ENCODE measurements at regions not wholly inside any gene's neighbourhood (a gene's known extent, or its start where the extent isn't known, plus 50 kb on each side); places are given as distances from the start of the nearest gene placed in this dataset.

DNA sequence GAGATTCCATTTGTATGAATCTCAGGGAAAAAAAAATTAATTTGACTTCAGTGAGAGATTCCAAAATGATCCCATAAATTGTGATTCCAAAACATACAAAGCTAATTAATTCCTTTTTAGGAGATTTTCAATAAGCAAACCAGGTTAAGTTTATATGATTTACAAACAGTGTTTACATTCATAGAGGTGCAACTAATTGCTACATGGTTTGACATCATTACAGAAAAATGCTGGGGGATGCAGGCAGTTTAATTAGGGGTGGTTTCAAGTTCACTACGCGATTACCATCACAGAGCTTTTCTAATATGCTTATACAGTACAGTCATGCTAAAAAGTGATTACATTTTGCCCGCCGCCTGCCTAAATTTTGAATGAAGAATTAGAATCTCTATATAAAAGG, 143.2 kb upstream of the MGMT start:
- DNase-seq (ENCODE audit: low read depth): no peak

DNA sequence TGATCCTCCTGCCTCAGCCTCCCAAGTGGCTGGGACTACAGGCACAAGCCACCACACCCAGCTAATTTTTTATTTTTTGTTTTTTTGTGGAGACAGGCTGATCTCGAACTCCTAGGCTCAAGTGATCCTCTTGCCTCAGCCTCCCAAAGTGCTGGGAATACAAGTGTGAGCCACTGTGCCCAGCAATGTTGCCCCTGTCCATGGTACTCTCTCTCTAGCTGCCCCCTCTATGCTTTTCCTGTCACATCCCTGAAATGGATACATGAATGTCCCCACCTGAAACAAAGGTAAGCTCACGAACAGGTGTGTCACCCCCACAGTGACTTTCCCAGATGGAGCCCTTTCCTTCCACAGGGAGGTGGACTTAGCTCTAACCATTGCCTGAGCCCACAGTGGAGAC, 141.1 kb upstream of the MGMT start:
- no peak for DNase-seq (ENCODE audit: low read depth)

DNA sequence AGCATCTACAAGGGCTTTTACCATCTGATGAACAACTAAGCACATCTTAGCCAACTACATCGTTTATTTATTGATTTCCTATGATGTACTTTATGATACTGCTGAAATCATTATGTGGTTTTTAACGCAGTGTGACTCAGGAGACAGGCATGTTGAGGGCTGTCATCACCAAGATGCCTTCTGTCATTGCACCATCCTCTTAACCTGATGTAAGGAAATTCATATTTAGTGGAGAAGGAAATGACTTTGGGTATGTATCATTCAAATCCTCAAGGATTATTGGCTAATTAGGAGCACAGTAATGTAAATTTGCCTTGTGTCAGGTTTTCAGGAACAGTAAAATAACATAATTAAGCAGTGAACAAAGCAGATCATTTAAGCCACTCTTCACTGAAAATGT, 138.5 kb upstream of the MGMT start:
- DNase-seq (ENCODE audit: low read depth): no peak

DNA sequence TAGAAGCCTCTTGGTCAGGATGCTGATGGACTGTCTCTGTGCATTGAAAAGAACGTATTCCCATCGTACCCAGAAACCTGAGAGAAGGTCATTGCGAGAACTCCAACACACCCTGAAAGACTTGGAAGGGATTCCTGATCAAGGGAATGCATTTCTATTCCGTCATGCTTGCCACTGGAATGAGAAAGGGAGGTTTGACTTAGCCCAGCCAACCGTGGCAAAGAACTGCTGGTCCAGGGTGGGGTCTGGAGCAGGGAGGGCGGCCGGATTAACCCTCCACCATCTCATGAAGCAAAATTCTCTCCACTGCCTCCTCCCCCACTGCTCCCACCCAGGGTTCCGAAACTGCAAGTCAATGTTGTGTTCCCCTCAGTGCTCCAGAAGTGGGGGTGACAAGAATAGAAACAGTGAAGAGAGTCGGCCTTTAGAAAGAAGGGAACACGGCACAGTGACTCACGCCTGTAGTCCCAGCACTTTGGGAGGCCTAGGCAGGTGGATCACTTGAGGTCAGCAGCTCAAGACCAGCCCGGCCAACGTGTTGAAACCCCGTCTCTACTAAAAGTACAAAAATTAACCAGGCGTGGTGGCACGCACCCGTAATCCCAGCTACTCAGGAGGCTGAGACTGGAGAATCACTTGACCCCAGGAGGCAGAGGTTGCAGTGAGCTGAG, 137.5 kb upstream of the MGMT start:
- DNase-seq (ENCODE audit: low read depth): no peak

DNA sequence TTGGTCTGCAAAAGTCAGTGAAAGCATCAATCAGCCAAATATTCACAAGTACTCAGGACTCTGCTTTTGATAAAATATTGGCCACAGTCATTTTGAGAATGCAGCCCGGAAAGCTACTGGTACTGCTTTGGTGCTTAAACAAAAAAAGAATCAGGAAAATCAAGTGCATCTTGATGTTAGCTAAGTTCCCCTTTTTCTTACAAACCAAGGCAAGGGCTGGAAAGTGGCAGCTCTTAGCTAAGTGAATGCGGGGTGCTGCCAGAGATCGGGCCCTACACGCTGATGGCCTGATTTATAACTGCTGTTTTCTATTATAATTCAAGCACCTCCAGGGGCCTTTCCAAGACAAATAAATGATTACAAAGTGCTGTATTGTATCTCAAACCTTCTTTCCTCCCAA, 136.8 kb upstream of the MGMT start:
- DNase-seq (ENCODE audit: low read depth): no peak

DNA sequence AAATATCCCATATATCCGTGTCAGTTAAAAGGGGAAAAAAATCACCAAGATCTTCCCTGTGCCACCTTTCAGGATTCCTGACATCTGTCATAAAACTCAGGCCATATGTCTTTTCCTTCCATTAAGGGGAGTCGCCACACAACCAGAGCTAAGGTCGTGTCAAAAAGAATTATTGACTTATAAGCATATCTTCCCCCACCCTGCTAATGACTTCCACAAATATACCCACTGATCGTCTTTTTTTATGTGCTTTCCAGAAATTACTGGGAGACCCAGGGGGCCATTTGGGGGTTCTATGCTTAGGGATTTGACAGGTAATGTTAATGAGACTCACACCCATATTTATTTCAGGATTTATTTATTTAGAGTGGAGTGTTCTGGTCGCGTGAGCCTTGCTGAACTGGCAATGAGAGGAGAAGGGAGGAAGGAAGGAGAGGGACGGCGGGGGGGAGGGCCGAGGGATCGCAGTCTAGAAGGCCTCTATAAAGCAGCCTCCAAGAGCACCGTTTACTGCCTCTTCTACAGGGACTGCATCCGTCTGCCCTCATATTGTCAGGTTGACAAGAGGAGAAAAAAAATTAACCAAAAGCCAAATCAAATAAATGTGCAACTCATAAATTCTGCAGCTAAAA, 135.7 kb upstream of the MGMT start:
- DNase-seq (ENCODE audit: low read depth): no peak

DNA sequence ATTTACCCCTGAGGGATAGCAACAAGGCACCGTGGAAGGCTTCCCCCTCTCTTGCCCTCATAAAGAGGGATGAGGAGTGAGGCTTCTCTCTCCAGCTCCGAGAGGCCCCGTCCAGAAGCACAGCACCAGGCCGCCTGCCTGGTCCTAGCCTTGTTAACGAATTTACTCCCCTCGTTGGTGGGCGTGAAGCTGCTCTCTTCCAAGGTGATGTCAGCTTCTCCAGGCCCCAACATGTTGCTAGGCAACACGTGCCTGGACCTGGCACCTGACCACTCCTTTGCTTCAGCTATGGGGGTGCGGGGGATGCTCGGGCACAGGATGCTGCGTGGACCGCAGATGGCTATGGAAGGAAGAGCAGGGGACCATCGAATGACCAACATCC, 135.2 kb upstream of the MGMT start:
- DNase-seq (ENCODE audit: low read depth): no peak

DNA sequence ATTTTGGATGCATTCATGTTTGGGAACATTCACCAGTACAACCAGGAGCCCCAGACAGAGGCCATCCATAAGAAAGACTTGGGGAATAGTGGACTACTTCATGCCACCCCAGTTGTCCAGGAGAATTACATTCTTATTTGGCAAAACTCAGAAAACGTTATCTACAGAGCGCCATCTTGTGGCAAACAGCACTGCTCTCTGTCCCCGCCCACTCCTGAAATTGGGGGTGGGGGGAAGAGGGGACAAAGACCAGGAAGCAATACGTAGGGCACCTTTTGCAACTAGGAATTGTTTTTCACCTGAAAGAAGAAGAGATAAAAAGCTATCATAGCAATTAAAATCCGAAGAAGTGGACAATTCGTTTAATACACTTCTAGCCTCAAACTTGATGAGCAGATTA, 134.6 kb upstream of the MGMT start:
- peak; percentile 3 for DNase-seq (ENCODE audit: low read depth)

DNA sequence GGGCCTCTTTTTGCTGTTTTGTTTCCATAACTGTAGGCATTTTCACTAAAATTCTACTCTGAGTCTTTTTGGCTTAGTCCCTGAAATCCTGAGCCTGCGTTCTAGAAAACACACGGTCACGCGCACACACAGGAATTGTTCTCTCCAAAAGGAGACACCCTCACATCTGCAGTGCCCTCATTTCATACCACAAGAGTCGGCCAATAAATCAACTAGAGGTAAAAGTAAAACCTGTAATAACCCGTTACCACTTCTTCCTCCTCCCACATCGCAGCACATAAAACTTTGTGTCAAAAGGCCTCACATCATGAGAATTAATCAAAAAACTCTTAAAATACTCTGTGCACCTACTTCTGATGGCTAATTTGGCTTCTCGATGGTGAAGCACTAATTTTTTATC, 133.3 kb upstream of the MGMT start:
- no peak for DNase-seq (ENCODE audit: low read depth)

DNA sequence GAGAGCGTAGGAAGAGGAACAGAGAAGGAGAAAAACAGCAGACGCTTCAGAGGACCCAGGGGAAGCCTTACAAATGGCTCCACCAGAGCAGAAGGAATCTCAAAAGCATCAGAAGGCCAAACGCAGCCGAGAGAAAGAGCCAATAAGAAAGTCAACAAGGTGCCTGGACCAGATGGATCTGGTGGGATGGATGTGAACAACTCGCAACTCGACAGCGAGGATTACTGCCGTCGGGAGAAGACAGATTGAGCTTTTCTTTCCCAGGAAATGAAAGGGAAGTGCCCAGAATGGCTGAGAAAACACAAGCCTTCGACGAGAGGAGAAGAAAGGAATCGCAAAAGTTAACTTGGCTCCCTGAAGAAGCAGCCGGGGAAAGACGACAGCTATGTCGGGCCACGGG, 132.8 kb upstream of the MGMT start:
- DNase-seq (ENCODE audit: low read depth): no peak

DNA sequence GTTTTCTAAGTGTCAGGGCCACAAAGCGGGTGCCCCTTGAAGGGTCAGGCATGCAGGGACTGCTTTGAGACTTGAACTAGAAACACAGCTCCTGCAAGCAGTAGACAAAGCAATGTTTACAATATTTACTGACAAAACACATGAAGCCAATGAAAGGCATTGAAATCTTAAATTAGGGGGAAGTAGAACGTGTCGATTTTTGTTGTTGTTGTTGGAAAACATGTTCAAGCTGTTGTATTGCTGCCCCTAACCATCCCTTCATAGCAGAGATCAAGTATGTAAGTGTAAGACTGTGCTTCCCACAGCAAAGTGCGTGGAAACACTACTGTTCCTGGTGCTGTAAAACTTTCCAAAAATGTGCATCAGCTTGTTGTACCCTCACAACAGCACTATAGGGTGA, 131.6 kb upstream of the MGMT start:
- no peak for DNase-seq (ENCODE audit: low read depth)

DNA sequence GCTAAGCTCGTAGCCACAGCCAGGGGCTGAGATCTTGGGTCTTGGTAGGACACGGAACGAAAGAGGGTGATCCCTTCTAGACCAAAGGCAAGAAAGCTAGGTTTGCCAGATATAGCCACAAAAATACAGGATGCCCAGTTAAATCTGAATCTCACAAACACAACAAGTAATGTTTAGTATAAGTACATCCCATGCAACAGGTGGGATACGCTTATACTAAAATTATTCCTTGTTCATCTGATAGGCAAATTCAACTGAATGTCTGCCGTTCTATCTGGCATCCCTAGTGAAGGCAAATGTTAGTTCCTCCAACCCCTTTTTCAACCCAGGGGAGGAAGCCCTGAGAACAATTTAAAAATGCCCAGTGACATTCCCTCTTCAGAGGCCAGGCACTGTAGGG, 131.1 kb upstream of the MGMT start:
- no peak for DNase-seq (ENCODE audit: low read depth)

DNA sequence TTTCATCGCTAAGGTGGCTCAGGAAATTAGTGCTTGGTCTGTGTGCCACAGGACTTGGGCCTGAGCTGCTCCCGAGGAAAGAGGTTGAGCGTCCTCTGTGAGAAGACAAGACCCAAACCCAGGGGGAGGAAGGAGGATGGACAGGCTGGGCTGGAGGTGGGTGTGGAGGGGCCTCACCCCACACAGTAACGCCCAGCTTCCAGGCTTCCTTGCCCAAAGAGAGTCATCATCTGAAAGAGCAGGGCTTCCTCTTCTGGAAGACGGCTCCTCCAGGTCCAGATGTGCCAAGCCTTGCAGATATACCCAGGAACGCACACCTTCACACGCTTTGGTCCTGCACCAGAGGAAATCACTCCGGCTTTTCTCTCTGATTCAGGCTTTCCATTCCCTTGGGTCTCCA, 127.8 kb upstream of the MGMT start:
- DNase-seq (ENCODE audit: low read depth): no peak

DNA sequence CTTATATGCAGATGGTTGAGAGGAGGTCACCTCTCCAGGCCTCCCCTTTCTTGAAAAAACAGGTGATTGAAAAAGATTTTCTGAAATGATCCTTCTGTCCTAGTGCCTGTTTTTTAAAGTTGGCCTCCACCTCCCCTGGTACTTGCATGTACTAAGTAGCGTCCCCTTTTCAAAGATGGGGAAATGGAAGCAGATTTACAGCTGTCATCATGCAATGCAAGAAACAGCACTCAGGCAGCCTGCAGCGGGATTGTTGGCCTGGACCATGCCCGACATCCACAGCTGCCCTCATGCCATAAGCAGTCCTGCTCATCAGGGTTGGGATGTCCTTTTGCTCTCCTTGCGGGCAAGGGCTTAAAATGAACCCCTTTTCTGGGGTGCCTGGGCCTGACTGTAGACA, 127.2 kb upstream of the MGMT start:
- DNase-seq (ENCODE audit: low read depth): no peak

DNA sequence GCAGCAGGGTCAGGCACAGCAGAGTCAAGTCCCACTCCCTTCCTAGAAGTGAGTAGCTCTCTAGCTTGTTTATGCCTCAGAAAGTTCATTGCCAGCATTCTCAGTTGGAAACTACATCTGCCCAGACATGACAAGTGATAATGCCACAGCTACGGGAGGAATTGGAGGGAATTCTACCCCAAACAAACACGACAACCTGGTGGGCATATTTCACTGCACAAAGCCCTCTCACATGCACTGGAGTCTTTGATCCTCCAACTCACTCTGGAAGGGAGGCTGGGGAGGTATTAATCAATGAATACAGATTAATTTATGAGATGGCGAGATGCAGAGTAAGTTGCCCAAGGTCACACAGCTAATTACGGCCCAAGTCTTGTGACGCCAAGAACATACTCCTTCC, 126.0 kb upstream of the MGMT start:
- DNase-seq (ENCODE audit: low read depth): no peak

DNA sequence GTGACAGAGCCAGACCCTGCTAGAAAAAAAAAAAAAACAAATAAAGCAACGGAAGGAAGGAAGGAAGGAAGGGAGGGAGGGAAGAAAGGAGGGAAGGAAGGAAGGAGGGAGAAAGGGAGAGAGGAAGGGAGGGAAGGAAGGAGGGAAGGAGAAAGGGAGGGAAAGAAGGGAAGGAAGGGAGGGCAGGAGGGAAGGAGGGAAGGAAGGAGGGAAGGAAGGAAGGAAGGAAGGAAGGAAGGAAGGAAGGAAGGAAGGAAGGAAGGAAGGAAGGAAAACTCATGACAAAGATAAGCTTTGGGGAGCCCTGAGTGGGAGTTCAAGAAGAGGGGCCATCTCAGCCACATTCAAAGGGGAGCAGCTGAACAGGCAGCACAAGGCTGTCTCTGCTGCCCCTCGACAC, 124.7 kb upstream of the MGMT start:
- DNase-seq (ENCODE audit: low read depth): no peak

DNA sequence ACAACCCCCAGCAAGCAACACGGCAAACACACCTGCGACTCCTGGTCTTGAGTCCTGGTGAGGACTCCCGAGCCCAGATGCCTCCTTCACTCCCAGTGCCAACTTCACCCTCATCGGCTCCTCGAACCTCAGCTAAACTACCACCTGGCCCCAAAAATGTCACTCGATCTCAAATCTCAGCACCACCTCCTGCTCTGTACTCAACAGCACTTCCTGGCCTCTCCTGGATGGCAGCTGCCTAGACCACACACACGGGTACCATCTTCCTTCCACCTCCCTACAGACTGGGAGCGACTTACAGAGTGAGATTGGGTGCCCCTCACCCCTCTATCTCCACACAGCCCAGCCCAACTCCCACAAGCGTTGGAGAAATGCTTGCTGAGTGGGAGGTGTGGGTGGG, 123.9 kb upstream of the MGMT start:
- DNase-seq (ENCODE audit: low read depth): no peak

DNA sequence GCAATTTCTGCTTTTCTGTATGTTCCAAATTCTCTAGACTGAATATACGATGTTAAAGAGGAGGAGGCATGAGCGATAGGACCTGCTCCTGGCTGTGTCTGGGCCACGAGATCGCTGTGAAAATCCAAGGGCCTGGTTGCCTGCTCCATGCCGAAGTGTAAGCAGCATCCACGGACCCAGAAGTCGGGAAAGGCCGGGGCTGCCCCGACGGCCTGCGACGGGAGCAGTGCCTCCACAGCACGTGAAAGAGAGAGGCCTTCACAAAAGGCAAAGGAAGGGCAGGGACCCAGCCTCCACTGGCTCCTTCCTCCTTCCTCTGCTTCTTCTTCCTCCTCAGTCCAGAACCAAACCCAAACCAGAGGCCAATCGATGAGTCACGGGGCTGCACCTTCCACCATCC, 122.9 kb upstream of the MGMT start:
- no peak for DNase-seq (ENCODE audit: low read depth)

DNA sequence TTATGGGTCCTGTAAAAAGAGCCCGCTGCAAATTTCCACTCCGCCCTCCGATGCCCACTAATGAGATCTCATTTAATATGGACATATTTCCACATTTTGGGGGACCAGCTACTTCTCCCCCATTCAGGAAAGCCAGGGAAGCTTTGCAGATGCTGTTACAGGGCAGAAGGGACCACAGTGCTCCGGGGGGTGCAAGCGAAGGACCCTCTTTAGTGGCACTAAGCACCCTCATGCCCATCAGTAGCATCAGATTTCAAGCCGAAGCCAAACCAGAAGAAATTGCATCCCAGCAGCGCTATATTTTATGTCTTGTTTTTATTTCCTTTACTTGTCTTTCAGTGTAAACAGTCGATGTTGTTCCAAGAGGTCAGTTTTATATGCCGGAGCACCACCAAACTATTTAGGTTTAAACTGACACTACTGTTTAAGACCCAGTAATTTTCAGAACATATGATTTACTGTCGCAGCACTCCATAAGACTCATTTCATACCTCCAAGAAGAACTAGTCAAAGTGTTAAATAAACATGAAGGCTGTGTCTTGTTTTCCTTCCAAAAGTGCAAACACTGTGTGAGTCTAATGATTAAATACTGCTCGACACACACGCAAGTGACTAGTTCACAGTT, 122.2 kb upstream of the MGMT start:
- DNase-seq (ENCODE audit: low read depth): no peak

DNA sequence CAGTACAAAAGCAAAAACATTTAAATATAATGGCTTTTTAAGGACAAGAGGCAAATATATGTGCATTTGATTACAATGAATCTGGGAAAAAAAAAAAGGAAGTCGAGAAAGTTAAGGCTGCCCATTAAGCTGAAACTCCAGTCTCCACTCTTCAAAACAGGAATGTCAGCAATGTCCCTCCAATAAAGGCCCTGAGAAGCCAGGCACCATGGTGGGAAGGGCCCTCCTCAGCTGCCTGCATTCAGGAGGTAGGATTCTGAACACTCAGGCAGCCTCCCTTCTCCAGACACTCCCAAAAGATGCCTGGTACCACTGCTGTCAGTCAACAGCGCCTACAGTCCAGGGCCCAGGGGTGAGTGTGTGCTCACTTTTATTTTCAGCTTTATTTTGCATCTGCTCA, 121.3 kb upstream of the MGMT start:
- no peak for DNase-seq (ENCODE audit: low read depth)

DNA sequence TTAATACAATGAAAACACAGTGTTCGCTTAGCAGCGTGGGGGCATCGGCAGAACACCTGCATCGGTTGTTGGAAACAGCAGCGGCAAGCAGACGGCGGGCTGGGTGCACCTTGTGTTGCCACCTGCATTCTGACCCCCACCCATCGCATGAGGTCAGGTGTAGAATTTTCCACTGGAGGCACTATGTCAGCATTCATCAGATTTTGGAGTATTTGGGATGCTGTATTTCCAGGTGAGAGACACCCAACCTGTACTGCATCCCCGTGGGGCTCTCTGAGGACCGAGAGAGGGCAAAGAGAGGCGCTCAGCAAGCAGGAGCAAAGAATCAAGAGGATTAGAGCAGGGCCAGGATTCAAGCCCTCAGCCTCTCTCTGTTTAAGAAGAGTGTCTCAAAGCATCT, 116.4 kb upstream of the MGMT start:
- no peak for DNase-seq (ENCODE audit: low read depth)

DNA sequence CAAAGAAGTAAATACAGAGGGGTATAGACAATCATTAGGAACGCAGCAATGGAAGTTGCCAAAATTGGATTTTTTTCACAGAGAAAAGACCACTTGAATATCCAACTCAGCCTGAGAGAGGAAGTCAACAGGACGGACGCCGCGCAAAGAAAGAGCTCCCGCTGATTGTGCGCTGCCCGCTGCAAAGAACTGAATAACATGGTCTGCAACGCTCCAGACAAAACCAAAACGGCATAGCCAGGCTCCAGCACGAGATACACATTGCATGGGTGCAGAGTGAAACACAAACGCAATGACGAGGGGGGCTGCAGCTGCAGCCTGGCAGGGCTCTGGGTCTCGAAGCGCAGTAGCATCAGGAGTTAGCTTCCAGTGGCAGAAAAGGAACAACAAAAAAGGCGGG, 113.9 kb upstream of the MGMT start:
- no peak for DNase-seq (ENCODE audit: low read depth)

DNA sequence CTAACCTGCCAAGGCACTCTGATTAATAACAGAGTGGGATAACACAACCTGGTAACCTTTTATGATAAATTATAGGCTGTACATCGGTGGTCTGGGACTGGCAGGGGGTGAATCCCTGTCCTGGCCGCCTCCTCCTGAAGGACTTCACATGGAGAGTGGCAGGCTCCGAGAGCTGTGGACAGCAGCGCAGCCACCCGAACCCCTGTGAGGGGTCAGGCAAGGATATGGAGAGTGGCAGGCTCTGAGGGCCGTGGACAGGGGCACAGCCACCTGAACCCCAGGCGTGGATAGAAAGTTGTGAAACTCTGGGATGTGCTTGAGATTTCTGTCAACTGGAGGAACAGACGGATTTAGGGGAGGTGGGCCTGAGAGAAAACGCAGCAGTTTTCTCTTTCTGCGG, 107.0 kb upstream of the MGMT start:
- DNase-seq (ENCODE audit: low read depth): no peak
